ENCODE measurements at regions not wholly inside any gene's neighbourhood (a gene's known extent, or its start where the extent isn't known, plus 50 kb on each side); places are given as distances from the start of the nearest gene placed in this dataset.

DNA sequence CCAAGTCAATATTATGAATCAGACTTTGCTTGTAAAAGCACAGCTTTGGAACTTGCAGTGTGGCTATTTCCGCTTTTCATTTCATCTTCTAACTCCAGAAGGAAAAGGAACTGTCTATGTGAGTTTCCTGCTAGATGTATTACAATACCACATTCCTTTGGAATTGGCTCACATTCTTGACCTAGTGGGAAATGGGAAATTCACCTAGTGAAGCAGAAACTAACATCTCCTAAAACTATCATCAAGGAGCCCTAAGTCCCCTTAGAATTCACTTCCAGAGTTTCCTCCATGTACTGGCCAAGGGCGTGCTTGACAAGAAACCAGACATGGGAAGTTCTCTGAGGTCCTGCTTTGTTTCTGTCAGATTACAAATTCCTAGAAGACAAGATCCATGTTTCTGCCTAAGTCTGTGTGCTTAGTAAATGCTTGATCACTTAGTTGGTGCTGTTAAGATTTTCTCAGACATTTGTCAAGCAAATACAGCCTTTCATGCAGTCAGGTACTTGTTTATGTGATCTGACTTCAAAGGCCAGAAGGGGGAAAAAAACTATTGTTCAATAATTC is 275.7 kb upstream of the FN1 start:
- DNase-seq: no peak

GRCh38 chr2:215707608-215708007 is 271.7 kb upstream of the FN1 start:
- DNase-seq: no peak

- DNase-seq: no peak
Observed at GRCh38 chr2:215705771-215706361, 270.0 kb upstream of the FN1 start.

GRCh38 chr2:215705281-215705680 is 269.4 kb upstream of the FN1 start:
- no peak for DNase-seq

- no peak for DNase-seq
Observed at GRCh38 chr2:215702116-215702902, 266.4 kb upstream of the FN1 start.

DNA sequence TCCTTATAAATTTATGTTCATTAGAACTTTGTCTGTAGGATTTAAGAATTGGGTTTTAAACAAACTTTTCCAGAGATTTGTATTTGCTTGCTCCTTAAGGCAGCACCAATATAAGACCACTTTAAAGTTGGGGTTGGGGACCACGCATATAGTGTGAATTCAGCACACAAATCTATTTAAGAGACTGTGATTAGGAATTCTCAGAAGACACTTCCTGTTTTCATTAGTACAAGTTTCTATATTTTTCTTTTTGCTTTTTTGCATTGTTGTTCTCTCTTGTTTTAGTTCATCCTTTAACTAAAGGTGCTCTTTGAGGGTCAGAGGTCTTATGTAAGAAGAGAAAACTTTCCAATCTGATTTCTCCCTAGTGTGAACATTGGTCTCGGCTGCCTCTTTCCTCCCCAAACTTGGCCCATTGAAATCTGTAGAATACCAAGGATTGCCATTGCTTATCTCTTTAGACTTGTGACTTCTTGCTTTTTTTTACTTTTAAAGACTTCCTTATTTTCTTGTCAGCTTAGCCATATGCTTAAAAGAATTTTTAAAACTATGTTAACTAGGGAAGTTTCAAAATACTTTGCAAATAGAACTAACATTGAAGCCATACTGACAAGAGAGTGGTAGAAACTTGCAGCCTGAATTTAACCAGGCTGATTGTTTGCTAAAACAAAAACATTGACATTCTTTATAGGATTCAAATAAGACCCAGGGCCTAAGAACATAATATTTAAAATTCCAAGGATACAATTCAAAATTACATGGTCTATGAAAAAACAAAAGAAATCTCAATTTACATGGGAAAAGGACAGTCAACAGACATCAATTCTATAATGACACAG is 264.1 kb upstream of the FN1 start:
- no peak for DNase-seq

- no peak for DNase-seq
Observed at GRCh38 chr2:215699018-215699417, 263.1 kb upstream of the FN1 start.

DNA sequence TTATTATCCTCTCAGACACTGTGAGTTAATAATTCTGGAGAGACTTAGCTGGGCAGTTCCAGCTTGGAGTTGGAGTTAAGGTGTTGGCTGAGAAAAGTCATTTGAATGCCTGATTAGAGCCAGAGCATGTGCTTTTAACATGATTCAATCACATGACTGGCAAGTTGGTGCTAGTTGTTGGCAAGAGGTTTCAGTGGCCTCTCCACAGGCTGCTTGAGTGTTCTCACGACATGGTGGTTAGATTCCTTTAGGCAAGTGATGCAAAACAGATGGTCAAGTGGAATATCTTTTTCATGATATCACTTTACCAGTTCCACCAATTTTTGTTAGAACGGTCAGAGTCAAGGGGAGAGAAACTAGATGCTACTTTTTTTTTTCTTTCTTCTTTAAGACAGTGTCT is 262.7 kb upstream of the FN1 start:
- no peak for DNase-seq

GRCh38 chr2:215697496-215697895 is 261.6 kb upstream of the FN1 start:
- no peak for DNase-seq

GRCh38 chr2:215697003-215697402 is 261.1 kb upstream of the FN1 start:
- DNase-seq: no peak

DNA sequence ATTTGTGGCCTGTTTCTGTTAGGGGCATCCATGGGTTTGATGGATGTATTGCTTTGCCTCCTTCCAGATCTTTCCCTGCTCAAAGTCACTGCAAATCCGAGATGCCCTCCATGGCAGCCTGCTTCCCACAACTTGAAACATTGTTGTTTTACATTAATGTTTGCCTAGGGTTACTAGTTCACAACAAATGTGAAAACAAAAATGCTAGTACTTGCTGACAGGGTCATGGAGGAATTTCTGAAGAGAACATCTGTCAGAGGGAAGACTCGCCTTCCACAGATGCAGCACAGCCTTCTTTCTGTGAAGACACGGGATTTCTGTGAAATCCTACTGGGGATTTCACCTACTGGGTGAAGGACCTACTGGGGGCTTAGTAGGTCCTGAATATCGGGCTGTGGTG is 260.0 kb upstream of the FN1 start:
- DNase-seq: no peak

GRCh38 chr2:215693999-215694580 is 258.2 kb upstream of the FN1 start:
- no peak for DNase-seq

- DNase-seq: no peak
Observed at GRCh38 chr2:215693193-215693998, 257.5 kb upstream of the FN1 start.

GRCh38 chr2:215692387-215693079 is 256.7 kb upstream of the FN1 start:
- no peak for DNase-seq

GRCh38 chr2:215691346-215691745 is 255.5 kb upstream of the FN1 start:
- no peak for DNase-seq

DNA sequence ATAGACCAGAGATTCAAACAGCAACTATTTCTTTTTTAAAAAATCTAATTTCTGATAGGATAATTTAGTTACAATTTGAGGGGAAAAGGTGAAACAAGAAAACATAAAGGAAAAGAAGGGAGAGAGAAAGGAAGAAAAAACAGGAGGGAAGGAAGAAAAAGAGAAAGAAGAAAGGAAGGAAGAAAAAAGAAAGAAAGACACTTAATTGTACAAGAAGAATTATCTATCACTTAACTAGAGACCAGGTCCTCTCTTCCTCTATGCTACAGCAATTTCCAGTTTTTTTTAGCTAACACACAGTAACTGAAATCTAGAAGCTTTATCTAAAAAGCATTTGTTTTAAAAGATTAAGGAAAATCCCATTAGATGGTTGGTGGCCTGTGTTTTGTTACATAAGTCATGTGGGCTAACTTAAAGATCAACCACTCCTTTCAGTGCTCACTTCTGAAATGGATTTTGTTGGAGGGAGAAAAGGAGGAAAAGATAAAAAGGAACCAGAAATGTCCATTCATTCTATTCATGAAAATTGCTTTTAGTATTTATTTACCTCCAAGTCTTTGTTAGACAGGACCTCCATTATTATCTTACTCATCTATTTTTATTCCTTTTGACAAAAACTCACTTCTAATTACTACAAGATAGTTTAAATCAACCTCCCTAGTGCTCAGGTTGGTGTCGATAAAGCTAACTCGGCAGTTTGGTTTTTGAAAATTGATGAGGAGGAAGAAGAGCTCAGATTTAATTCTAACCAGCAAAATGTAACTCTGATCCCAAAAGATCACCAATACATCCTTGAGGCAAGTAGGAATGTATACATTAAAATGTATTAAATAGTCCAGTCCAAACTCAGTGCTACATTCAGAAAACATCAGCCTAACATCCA is 251.5 kb upstream of the FN1 start:
- DNase-seq: no peak

DNA sequence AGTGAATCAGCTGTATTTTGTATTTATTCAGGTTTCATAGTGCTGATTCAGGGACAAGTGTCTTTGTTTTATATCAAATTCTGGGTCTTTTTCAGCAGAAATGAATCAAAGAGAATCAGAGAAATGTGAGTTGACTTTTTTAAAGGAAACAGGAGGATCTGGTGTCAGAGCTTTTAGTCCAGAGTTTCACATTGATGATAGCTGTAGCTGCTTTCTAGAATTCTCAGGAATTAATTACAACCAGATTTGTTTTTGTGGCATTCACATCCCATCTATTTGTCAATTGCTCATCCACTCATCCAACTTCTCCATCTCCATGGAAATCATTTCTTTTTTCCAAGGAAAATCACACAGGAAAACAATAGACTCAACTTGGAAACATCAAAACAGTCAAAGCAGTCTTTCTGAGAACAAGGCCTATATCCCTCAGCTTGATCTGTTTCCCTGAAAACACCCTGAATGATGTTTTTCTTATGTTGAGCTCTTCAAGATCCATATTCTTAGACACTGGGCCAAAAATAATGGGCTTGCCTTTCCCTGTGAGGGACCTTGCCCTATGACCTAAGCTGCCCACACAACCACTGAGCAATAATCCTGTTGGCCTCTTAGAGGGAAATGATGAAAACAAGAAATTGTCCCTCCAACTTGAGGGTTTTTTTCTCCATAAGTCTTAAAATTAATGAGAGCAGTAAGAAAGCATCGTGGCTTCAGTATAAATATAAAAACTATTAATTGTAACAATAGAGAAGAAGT is 249.5 kb upstream of the FN1 start:
- no peak for DNase-seq

DNA sequence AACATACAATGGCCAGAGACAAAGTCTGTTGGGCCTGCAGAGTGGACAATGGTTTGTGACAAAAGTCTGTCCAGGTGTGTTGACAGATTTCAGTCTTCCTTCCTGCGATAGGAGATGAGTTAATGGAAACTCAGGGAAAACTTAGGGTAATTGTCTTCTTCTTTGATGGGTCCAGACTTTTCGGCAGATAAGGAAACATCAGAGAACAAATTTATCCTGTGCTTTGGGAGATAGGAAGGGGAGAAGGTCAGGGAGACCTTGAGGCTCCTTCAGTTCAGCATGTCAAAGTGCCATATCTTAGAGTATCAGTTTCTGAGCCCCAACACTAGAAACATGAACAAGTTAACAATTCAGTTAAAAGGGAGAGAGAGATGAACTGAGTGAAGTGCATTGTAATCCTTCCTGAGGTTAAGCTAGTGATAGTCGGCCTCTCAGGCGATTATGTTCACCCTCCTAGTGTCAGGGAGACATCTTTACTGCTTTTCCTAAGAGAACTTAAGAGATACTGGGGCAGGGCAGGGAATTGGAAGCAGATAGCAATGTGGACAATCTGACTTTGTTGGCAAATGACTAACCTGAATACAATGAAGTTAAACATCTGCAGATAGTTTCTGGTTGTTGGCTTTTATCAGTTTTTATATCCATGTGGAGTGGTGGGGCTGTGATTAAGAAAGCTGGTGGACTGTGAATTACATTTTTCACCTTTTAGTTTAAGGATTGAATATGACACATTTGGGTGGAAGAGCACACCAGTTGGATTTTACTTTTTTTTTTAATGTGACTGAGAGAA is 248.8 kb upstream of the FN1 start:
- no peak for DNase-seq

GRCh38 chr2:215683295-215683694 is 247.4 kb upstream of the FN1 start:
- no peak for DNase-seq

Measured in AML-193 (cell line).